Lower leg skin (tissue), 3 donors: ENCODE measurements at regions not wholly inside any gene's neighbourhood (a gene's known extent, or its start where the extent isn't known, plus 50 kb on each side); places are given as distances from the start of the nearest gene placed in this dataset.

Experiments
- POLR2A ChIP-seq, 2 donors: fragments of 450-650 bp; IDR thresholded peaks; one replicate each; pipeline ENCODE4 v1.6.1; 2016 to 2017; ENCODE audit warnings: antibody characterized with exemption in 2 of 2, mild to moderate bottlenecking in 1 of 2, moderate library complexity in 1 of 2
- TF ChIP-seq, protein P1 (sequence below), 3 donors: fragments of 450-650 bp; IDR thresholded peaks; one replicate each; pipeline ENCODE4 v1.5.1; 2016; ENCODE audit warnings: antibody characterized with exemption in 3 of 3, mild to moderate bottlenecking in 3 of 3, moderate library complexity in 2 of 3

DNA sequence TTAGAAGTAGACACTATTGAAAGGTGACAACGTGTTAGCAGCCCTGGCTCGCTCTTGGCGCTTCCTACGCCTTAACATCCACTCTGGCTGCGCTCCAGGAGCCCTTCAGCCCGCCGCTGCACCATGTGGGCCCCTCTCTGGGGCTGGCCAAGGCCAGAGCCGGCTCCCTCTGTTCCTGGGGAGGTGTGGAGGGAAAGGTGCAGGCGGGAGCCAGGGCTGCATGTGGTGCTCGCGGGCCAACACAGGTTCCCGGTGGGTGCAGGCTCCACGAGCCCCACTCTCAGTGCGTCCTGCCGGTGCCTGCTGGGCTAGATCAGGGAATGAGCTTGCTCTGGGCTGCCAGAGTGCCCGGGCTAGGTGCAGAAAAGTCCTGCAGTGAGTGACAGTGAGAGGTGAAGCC lies 1284.3 kb downstream of the OLFM4 start:
- TF ChIP-seq, protein P1, sequence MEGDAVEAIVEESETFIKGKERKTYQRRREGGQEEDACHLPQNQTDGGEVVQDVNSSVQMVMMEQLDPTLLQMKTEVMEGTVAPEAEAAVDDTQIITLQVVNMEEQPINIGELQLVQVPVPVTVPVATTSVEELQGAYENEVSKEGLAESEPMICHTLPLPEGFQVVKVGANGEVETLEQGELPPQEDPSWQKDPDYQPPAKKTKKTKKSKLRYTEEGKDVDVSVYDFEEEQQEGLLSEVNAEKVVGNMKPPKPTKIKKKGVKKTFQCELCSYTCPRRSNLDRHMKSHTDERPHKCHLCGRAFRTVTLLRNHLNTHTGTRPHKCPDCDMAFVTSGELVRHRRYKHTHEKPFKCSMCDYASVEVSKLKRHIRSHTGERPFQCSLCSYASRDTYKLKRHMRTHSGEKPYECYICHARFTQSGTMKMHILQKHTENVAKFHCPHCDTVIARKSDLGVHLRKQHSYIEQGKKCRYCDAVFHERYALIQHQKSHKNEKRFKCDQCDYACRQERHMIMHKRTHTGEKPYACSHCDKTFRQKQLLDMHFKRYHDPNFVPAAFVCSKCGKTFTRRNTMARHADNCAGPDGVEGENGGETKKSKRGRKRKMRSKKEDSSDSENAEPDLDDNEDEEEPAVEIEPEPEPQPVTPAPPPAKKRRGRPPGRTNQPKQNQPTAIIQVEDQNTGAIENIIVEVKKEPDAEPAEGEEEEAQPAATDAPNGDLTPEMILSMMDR (IDR thresholded peaks at IDR 0.05): no peak
- TF ChIP-seq POLR2A (IDR thresholded peaks at IDR 0.05): no peak
